Heart right ventricle (tissue), 16 donors: ENCODE measurements at regions not wholly inside any gene's neighbourhood (a gene's known extent, or its start where the extent isn't known, plus 50 kb on each side); places are given as distances from the start of the nearest gene placed in this dataset.
A peak's percentile ranks its signal among the peaks of the same experiment; 100 is the strongest.

Experiments
- ATAC-seq, 8 donors: fragments of 200-7000 bp; cut with Tn5 transposase; one replicate each; pipeline ENCODE4 v1.9.1; 2020; ENCODE audit warnings: mild to moderate bottlenecking in 8 of 8, moderate library complexity in 8 of 8, moderate number of reproducible peaks in 1 of 8
- DNase-seq, 2 donors: peaks; one replicate each; pipeline ENCODE4 v3.0.0-alpha.2; 2020
- H3K27ac ChIP-seq, 10 donors: fragments of 200-600 bp; sonication (generic) in 2 of 10; one replicate each; pipeline versions ENCODE4 v1.5.0 to v1.8.0; 2020 to 2022; ENCODE audit warnings: mild to moderate bottlenecking in 3 of 10
- H3K27me3 ChIP-seq, 7 donors: fragments of 200-600 bp; one replicate each; pipeline ENCODE4 v1.8.0; 2021 to 2022; ENCODE audit warnings: mild to moderate bottlenecking in 2 of 7
- H3K36me3 ChIP-seq, 9 donors: fragments of 200-600 bp; sonication (generic) in 1 of 9; one replicate each; pipeline versions ENCODE4 v1.5.0 to v1.8.0; 2020 to 2022; ENCODE audit warnings: mild to moderate bottlenecking in 2 of 9
- H3K4me1 ChIP-seq, 9 donors: fragments of 200-600 bp; sonication (generic) in 1 of 9; one replicate each; pipeline versions ENCODE4 v1.5.0 to v1.8.0; 2020 to 2022; ENCODE audit warnings: mild to moderate bottlenecking in 4 of 9
- H3K4me3 ChIP-seq, 10 donors: fragments of 200-600 bp; sonication (generic) in 2 of 10; one replicate each; pipeline versions ENCODE4 v1.5.0 to v1.8.0; 2020 to 2022; ENCODE audit warnings: mild to moderate bottlenecking in 7 of 10, moderate library complexity in 2 of 10
- H3K9me3 ChIP-seq, 11 donors: fragments of 200-600 bp in 10 of 11; sonication (generic) in 2 of 11; one replicate each; pipeline versions ENCODE4 v1.5.0 to v1.8.0; 2013 to 2022; ENCODE audit warnings: mild to moderate bottlenecking in 2 of 11, control low read depth in 1 of 11, moderate library complexity in 1 of 11
- WGBS, 2 donors: extraction: QIAGEN DNeasy Blood & Tissue Kit; methylation state at CpG; one replicate each; pipeline ENCODE4 v1.1.7; 2013; ENCODE audit warnings: inconsistent platforms in 1 of 2; 5-methylcytosine and 5-hydroxymethylcytosine counted together
- intact Hi-C, 10 donors: fragments of 100-400 bp; cut with DNase I; formaldehyde crosslinking; loops; one replicate each; pipeline versions ENCODE4 v1.11.1 to v1.14.2; 2022
- TF ChIP-seq, protein P1 (sequence below), 9 donors: fragments of 200-600 bp; sonication (generic) in 2 of 9; IDR thresholded peaks; one replicate each; pipeline versions ENCODE4 v1.5.0 to v1.8.0; 2021 to 2022; ENCODE audit warnings: antibody characterized with exemption in 9 of 9, mild to moderate bottlenecking in 5 of 9, moderate library complexity in 1 of 9
- donor health status: Arrhythmogenic right ventricular cardiomyopathy.
- donor health status: ischemic (EF 13 %, LVEDD 7.1; RV severe dilation, severe dysfunction).
- donor health status: healthy with polysubstance abuse.
- donor health status: DM: no; HTN: yes; CAD: no.
- donor health status: DM: no; HTN: no; CAD: no.
- donor health status: ischemic (EF 25% LVEDD 6.9; RV normal size, moderate dysfunction).
- donor health status: ischemic (EF 25% LVEDD 5.7; RV mildly dilated, moderate dysfunction).
- donor health status: healthy.
- donor health status: DM: yes; HTN: yes; CAD: no.
- donor health status: Ischemic cardiomyopathy.
- donor health status: ischemic (EF 35%, LVEDD 5.7; RV mildly dilated, moderate dysfunction).
- donor health status: nonischemic (EF 11% LVEDD 7.7; RV severe dilation, severe dysfunction).
- donor health status: DM: yes; HTN: yes; CAD: no.
- donor health status: PGD.
- donor health status: ischemic (EF 29% LVEDD 5.4; RV normal size, mild dysfunction).
- donor health status: nonischemic (EF 23%, LVEDD 6.1; RV moderate dilation, normal function).

DNA sequence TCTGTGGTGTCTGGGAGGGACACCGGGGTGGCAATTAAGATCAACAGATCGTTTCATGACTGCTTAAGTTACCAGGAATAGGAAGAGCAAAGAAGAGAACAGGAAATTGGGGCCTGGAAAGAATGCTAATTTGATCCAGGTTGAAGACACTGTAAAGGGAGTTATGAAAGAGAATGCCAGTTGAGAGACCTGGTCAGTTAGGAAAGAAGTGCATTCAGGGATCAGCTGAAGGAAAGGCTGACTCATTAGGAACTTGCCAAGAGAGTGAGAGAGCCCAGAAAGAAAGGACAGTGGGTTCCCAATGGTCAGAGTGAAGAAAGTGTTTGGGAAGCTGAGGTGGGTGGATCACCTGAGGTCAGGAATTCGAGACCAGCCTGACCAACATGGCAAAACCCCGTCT, 119.6 kb downstream of the UBE2U start:
- Histone ChIP-seq H3K36me3 (no peaks in the 10 kb centered on the region), H3K4me3 (no peak overlapping the region), H3K27ac (no peak overlapping the region), H3K27me3 (no peaks in the 10 kb centered on the region), H3K4me1 (peaks cover 0 to 14% (median 4%) of the 10 kb centered on the region in 9 donors), H3K9me3 (no peaks in the 10 kb centered on the region)
- WGBS, 2 donors, result 84 to 85% methylated on average over 4 of the region's 4 CpGs
- DNase-seq, result no peak
- intact Hi-C loops, result no loop called here
- no peak for ATAC-seq
- TF ChIP-seq, protein P1, sequence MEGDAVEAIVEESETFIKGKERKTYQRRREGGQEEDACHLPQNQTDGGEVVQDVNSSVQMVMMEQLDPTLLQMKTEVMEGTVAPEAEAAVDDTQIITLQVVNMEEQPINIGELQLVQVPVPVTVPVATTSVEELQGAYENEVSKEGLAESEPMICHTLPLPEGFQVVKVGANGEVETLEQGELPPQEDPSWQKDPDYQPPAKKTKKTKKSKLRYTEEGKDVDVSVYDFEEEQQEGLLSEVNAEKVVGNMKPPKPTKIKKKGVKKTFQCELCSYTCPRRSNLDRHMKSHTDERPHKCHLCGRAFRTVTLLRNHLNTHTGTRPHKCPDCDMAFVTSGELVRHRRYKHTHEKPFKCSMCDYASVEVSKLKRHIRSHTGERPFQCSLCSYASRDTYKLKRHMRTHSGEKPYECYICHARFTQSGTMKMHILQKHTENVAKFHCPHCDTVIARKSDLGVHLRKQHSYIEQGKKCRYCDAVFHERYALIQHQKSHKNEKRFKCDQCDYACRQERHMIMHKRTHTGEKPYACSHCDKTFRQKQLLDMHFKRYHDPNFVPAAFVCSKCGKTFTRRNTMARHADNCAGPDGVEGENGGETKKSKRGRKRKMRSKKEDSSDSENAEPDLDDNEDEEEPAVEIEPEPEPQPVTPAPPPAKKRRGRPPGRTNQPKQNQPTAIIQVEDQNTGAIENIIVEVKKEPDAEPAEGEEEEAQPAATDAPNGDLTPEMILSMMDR (IDR thresholded peaks at IDR 0.05), result no peak

- TF ChIP-seq, protein P1 (IDR thresholded peaks at IDR 0.05), result no peak
Observed at GRCh38 chr1:64323882-64324281, 120.5 kb downstream of the UBE2U start.

DNA sequence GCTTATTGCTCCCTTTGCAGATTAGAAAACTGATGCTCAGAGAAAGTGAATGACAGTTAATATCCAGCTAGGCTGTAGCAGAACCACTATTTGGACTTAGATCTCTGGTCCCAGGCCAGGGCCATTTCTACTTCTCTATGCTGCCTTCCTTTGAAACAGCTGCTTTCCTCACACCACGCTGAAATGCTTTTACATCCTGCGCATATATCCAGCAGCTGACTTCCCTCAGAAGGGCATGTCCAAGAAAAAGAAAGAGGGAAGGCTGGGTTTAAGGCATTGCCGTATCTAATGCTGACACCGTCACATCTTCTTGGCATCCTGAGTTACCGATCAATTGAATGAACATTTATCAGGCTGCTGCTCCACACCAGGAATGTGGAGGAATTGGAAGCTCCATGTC, 122.4 kb downstream of the UBE2U start:
- Histone ChIP-seq H3K9me3 (no peaks in the 10 kb centered on the region), H3K4me3 (no peak overlapping the region), H3K4me1 (peaks cover 0 to 14% (median 0%) of the 10 kb centered on the region in 9 donors), H3K36me3 (no peaks in the 10 kb centered on the region), H3K27me3 (peaks cover 0 to 5% (median 0%) of the 10 kb centered on the region in 7 donors), H3K27ac (no peak overlapping the region)
- TF ChIP-seq, protein P1 (IDR thresholded peaks at IDR 0.05), result no peak
- intact Hi-C loops, result no loop called here
- no peak for DNase-seq
- WGBS, 2 donors, result 67 to 69% methylated on average over 5 of the region's 5 CpGs
- no peak for ATAC-seq

More at GRCh38 chr1:64323882-64324281, 120.5 kb downstream of the UBE2U start:
- Histone ChIP-seq H3K36me3 (no peaks in the 10 kb centered on the region), H3K4me3 (no peak overlapping the region), H3K9me3 (no peaks in the 10 kb centered on the region), H3K4me1 (peaks cover 0 to 14% (median 4%) of the 10 kb centered on the region in 9 donors), H3K27ac (no peak overlapping the region), H3K27me3 (peaks cover 0 to 4% (median 0%) of the 10 kb centered on the region in 7 donors)
- WGBS, 2 donors, result 76 to 89% methylated on average over 4 of the region's 4 CpGs
- no peak for ATAC-seq
- DNase-seq, result no peak
- intact Hi-C loops, result no loop called here

- H3K9me3 ChIP-seq, result no peaks in the 10 kb centered on the region
- ATAC-seq (peak in 1 of 8 donors; percentile 38), DNase-seq (no peak)
- no peak overlapping the region for H3K27ac ChIP-seq
- H3K4me1 ChIP-seq, result peaks cover 0 to 14% (median 0%) of the 10 kb centered on the region in 9 donors
- TF ChIP-seq, protein P1 (IDR thresholded peaks at IDR 0.05), result no peak
- peaks cover 0 to 5% (median 0%) of the 10 kb centered on the region in 7 donors for H3K27me3 ChIP-seq
- intact Hi-C loops, result no loop called here
- WGBS, 2 donors, result 65 to 94% methylated on average over 2 of the region's 2 CpGs
- no peaks in the 10 kb centered on the region for H3K36me3 ChIP-seq
- no peak overlapping the region for H3K4me3 ChIP-seq
Observed at GRCh38 chr1:64327119-64327518, 123.7 kb downstream of the UBE2U start.
